Esophagus squamous epithelium (tissue), 4 donors: ENCODE measurements at regions not wholly inside any gene's neighbourhood (a gene's known extent, or its start where the extent isn't known, plus 50 kb on each side); places are given as distances from the start of the nearest gene placed in this dataset.

Experiments
- POLR2A ChIP-seq, 4 donors: fragments of 450-650 bp; IDR thresholded peaks; one replicate each; pipeline ENCODE4 v1.6.1; 2017; ENCODE audit warnings: antibody characterized with exemption in 4 of 4, mild to moderate bottlenecking in 4 of 4, moderate library complexity in 3 of 4
- TF ChIP-seq, protein P1 (sequence below), 6 experiments: fragments of 450-650 bp in 4 of 6; fragments of 200-600 bp in 2 of 6; sonication (generic) in 2 of 6; IDR thresholded peaks; one replicate each; pipeline ENCODE4 v1.5.1; 2016 to 2019; ENCODE audit warnings: antibody characterized with exemption in 6 of 6, mild to moderate bottlenecking in 4 of 6, moderate library complexity in 4 of 6

DNA sequence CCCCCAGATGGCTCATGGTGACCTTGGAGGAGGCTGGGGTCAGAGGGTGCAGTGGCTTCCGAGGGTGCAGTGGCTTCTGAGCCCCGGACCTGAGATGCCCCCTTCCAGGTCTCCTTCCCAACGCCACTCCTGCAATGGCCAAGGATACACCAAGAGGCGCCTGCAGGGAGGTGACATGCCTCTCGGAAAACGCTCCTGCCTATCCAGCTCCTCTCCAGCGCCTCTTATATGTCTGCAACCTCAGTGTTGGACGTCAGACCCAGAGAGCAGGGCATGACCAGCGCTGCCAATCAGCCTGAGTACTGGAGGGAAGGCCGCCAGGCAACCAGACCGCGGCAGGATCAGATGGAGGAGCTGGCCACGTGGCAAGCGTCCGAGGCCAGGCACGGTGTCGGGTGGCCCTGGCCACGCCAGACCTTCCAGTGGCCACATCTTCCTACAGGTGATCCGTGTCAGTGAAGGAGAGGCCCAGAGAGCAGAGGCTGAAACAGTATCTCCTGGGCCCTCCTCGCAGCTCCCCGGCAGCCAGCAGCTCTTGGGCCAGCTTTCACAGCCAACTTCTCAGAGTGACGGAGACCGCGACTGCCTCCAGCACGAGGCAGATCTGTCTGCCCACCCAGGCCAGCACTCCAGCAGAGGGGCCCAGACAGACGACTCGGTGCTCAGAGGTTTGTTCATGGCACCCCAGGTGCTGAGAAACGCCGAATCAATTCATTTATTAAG, 199.5 kb upstream of the SALL3 start:
- TF ChIP-seq, protein P1, sequence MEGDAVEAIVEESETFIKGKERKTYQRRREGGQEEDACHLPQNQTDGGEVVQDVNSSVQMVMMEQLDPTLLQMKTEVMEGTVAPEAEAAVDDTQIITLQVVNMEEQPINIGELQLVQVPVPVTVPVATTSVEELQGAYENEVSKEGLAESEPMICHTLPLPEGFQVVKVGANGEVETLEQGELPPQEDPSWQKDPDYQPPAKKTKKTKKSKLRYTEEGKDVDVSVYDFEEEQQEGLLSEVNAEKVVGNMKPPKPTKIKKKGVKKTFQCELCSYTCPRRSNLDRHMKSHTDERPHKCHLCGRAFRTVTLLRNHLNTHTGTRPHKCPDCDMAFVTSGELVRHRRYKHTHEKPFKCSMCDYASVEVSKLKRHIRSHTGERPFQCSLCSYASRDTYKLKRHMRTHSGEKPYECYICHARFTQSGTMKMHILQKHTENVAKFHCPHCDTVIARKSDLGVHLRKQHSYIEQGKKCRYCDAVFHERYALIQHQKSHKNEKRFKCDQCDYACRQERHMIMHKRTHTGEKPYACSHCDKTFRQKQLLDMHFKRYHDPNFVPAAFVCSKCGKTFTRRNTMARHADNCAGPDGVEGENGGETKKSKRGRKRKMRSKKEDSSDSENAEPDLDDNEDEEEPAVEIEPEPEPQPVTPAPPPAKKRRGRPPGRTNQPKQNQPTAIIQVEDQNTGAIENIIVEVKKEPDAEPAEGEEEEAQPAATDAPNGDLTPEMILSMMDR (IDR thresholded peaks at IDR 0.05), result no peak
- no peak for TF ChIP-seq POLR2A (IDR thresholded peaks at IDR 0.05)
